NOMO-1 treated with DMSO at 0.1 percent for 48 hours (cell line): ENCODE measurements at regions not wholly inside any gene's neighbourhood (a gene's known extent, or its start where the extent isn't known, plus 50 kb on each side); places are given as distances from the start of the nearest gene placed in this dataset.
"Not testable (repeated sequence)": the region's sequence is repeated elsewhere in the genome, so short reads cannot be mapped to it uniquely, and the experiment has no call there.

Source experiments
- DNase-seq: peaks from one replicate; lab custom pipeline; 2025; ENCODE audit not compliant: unreplicated experiment; lab: John Stamatoyannopoulos, UW

DNA sequence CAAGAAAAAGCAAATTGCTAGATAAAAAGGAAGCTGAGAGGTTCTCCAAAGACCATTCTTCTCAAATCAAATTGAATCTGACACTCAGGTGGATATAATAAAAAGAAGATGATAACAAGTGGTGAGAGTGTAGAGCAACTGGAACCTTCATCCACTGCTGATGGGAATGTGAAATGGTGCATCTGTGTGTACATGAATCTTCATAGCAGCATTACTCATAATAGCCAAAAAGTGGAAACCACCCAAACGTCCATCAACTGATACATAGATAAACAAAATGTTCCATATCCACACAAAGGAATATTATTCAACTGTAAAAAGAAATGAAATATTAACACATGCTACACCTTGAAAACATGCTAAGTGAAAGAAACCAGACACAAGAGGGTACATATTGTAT lies 357.2 kb upstream of the EPHA4 start:
- DNase-seq = no peak

- DNase-seq = no peak
These were observed 354.2 kb upstream of the EPHA4 start for GRCh38 chr2:221926327-221926726.

GRCh38 chr2:221924576-221924975 lies 352.5 kb upstream of the EPHA4 start:
- DNase-seq = no peak

GRCh38 chr2:221915926-221916325 lies 343.8 kb upstream of the EPHA4 start:
- DNase-seq = no peak

GRCh38 chr2:221914334-221914880 lies 342.3 kb upstream of the EPHA4 start:
- no peak for DNase-seq

DNA sequence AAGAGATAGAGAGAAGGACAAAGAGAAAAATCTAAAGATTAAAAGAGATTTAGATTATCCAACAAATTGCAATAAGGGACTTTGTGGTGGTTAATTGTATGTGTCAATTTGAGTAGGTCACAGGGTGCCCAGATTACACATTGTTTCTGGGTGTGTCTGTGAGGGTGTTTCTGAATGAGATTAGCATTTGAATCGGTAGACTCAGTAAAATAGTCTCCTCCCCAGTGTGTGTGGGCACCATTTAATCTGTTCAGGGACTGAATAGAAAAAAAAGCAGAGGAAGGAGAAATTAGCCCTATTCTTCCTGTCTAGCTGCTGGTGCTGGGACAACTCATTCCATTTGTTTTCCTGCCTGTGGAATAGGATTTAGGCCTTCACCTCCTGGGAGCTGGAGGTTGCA lies 339.8 kb upstream of the EPHA4 start:
- no peak for DNase-seq

GRCh38 chr2:221911321-221911720 lies 339.2 kb upstream of the EPHA4 start:
- DNase-seq = no peak

- no peak for DNase-seq
These were observed 336.4 kb upstream of the EPHA4 start for GRCh38 chr2:221908518-221908917.

GRCh38 chr2:221897718-221898117 lies 325.6 kb upstream of the EPHA4 start:
- DNase-seq = no peak

DNA sequence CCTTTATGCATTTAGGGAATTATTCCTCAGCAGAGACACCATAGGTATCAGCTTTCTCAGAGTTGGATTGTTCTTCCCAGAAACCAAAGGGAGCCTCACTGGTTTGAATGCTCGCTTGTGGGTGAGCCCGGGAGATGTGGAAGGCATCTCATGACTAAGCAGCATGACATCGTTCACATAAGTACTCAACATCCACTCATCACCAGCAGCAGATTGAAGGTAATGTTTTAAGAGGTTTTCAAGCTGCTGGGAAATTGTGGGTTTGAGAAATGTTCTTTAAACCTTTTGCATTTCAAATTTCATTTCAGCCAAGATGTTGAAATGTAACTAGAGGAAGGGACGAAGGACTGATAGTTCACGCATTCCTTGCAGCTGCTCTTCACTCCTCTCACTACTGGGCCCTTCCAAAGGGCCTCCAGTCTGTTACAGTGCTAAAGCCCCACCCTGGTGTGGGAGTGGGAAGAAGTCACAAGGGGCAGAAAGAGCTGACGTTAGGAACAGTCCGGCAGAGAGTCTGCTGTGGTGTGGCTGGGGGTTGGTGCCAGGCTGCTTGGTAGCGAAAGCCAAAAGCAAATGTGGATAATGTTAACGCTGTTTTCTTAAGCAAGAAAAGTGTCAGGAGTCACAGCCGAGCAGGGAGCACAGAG lies 324.5 kb upstream of the EPHA4 start:
- DNase-seq = no peak

DNA sequence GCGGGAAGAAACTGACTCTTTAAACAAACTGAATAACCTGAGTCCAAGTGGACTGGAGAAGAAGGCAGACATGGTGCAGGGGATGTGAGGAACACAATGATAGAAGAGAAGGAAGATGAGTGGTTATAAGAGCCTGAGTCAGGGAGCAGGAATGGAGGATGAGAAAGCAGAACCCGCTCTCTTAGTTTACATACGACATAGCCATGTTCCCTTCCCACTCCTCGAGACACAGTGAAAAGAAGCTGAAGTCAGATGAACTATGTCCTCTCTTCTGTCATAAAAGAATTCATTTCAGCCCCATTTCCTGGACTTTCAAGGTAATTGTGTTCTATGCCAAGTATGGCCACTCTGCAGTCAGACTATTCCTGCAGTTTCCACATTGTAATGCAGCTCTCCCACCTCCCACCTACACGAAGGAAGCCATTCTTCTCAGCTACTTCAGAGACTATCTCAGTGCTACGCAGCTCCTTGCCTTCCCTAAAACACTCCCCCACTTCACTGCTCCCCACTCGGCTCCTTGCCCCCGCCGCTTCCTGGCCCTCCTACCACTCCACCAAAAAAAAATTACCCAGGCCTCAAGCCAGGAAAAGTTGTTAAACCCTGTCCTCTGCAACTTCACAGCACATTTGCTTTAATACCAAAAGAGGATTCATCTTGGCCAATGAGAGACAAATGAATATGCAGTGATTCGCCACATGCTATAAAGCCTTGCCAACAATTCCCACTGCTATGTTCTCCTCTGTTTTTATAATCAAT lies 323.4 kb upstream of the EPHA4 start:
- DNase-seq = no peak

- no peak for DNase-seq
These were observed 321.4 kb upstream of the EPHA4 start for GRCh38 chr2:221893501-221893900.

GRCh38 chr2:221892006-221892405 lies 319.9 kb upstream of the EPHA4 start:
- not testable (repeated sequence) for DNase-seq

DNA sequence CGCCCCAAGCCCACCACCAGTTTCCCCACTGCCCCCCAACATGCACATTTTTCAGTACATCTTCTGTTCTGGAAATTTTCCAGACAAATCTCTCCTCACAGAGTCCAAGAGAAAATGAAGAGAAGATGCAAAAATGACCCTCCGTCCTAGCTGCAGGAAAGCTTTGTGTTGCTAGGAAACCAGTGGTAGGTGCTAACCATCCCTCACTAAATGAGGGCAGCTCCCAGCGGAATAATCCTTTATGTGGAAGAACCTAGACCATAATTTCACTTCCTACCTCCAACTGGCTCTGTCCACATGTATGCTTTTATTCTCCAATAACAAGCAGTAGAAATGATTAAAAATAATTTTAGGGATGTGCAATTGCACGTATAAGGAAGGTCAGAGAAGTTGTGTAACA lies 311.9 kb upstream of the EPHA4 start:
- no peak for DNase-seq

GRCh38 chr2:221876016-221876415 lies 303.9 kb upstream of the EPHA4 start:
- no peak for DNase-seq

DNA sequence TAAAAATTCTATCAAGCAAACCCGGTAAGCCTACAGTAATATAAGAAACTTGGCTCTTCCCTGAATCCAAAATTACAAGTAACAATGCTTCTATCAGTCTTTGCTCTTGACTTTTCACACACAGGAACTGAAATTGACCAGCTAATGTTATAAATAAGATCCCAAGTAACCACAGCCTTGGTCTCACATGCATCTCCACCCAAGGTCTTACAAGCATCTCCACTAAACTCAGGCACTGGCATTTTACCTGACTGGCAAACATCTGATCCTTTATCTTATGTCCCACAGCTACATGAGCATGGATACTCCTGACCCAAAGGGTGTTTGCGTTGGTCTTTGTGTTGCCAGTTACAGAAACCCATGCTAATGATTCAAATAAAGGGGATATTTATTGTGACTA lies 302.3 kb upstream of the EPHA4 start:
- no peak for DNase-seq

DNA sequence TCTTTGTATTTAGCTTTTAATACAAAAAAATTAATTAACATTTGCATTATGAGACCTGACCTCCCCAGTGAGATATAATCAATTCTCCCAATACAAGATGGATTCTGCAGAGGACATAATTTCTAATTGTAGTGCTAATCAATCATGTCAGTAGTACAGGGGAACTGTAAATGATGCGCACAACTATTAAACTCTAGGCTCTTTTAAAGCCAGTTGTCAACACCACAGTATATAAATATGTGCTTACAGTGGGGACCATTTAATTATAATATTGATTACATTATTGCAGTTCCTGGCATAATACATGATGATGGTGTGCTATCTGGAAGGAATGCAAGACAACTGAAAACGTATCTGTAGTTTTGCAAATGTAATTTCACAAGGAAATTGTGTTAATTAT lies 285.6 kb upstream of the EPHA4 start:
- DNase-seq = no peak

DNA sequence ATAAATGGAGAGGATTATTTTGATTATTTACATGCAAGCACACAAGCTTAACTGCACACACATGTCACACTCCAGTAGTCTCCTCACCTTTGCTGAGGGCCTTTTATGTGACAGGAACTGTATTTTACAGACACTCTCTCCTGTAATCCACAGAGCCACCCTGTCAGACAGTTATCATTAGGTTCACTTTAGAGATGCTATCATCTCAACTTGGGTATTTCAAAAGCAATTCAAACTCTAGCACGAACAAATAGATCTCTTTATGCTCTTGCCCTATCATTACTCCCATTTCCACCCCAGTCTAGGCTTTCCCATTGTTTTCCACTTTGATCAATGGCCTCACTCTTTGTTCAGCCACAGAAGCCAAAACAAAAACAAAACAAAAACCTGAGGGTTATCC lies 281.2 kb upstream of the EPHA4 start:
- no peak for DNase-seq

DNA sequence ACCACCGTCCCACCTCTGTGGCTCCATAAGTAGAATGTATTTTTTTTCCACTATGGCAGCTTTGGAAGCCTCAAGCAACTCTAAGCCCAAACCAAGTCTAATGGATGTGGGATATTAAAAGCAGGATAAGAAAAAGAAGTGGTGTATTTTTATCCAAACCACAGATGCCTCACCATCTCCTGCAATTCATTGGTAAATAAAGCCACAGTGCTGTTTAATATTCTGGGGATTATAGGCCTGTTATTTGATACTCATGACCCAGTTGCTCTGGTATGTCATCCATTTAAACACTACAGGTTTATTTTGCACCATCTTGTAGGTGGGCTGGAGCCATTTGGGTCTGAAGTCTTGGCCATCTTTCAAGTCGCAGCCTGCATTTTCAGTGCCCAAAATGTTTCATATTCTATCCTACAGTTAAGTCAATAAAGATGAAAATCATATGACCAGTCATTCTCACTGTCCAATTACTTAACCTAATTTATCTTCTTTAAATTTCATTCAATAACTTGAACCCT lies 279.5 kb upstream of the EPHA4 start:
- no peak for DNase-seq

DNA sequence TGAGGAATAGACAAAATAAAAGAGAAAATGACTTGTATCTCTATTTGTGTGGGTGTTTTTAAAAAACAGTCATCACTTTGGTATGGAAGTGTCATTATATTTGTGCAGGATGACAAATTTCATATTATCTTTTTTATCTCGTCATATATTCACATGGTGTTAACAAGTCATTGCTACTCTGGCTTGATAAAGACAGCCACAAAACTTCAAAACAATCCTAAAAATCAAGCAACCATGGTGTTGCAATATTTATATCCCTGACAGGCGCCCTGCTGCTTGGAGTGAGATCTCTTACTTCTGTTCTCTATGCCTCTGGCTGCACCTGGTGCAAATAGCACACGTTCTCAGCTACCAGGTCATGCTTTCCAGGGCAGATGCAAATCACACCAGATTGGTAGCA lies 278.0 kb upstream of the EPHA4 start:
- no peak for DNase-seq

DNA sequence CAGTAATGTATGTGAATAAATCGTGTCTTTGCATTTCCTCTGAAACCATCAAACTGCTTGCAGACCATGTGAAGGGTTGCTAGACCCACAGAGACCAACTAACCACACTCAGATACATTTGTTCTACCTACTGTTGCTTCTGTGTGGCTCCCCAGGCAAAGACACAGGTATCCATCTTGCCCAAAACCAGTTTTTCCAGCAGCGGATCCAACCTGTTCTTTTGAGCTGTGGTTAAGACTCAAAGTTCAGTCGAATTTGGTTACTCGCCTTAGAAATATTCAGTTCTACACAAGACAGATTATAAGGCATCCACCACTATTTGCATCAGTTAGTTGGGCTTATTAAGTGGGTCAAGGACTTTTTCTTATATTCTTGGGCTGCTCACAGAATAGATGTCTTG lies 276.2 kb upstream of the EPHA4 start:
- no peak for DNase-seq

GRCh38 chr2:221845021-221845365 lies 272.9 kb upstream of the EPHA4 start:
- DNase-seq = no peak
